Tibial artery (tissue), 4 donors: ENCODE measurements at regions not wholly inside any gene's neighbourhood (a gene's known extent, or its start where the extent isn't known, plus 50 kb on each side); places are given as distances from the start of the nearest gene placed in this dataset.

Experiments used
- DNase-seq, 2 donors: peaks; one replicate each; pipeline ENCODE4 v3.0.0-alpha.2; 2019
- H3K27ac ChIP-seq, 2 donors: fragments of 200-600 bp; sonication (generic) in 1 of 2; 1 replicate in 1 of 2; 2 replicates in 1 of 2; pipeline ENCODE4 v1.5.1; 2018 to 2019; ENCODE audit warnings: mild to moderate bottlenecking in 1 of 2
- H3K27me3 ChIP-seq, 2 donors: fragments of 200-600 bp; sonication (generic) in 1 of 2; one replicate each; pipeline versions ENCODE4 v1.5.1 to v1.6.0; 2016 to 2019
- H3K36me3 ChIP-seq, 3 donors: fragments of 200-600 bp; sonication (generic) in 2 of 3; one replicate each; pipeline ENCODE4 v1.5.1; 2016 to 2019; ENCODE audit warnings: mild to moderate bottlenecking in 2 of 3
- H3K4me1 ChIP-seq, 4 donors: fragments of 200-600 bp; sonication (generic) in 2 of 4; 1 replicate in 3 of 4; 2 replicates in 1 of 4; pipeline ENCODE4 v1.5.1; 2016 to 2019
- H3K4me3 ChIP-seq, 2 donors: fragments of 200-600 bp; sonication (generic) in 1 of 2; 1 replicate in 1 of 2; 2 replicates in 1 of 2; pipeline ENCODE4 v1.5.1; 2018 to 2019; ENCODE audit warnings: mild to moderate bottlenecking in 2 of 2
- H3K9me3 ChIP-seq, 3 donors: fragments of 200-600 bp; sonication (generic) in 1 of 3; one replicate each; pipeline ENCODE4 v1.5.1; 2016 to 2019
- CTCF ChIP-seq, 2 experiments: fragments of 200-600 bp in 1 of 2; fragments of 450-650 bp in 1 of 2; IDR thresholded peaks; one replicate each; pipeline ENCODE4 v1.5.1; 2017 to 2019; ENCODE audit warnings: antibody characterized with exemption in 2 of 2, mild to moderate bottlenecking in 1 of 2, moderate library complexity in 1 of 2
- intact Hi-C: fragments of 100-400 bp; cut with DNase I; formaldehyde crosslinking; loops from one replicate; pipeline ENCODE4 v1.15.0; 2023; ENCODE audit warnings: low total_unique reads

DNA sequence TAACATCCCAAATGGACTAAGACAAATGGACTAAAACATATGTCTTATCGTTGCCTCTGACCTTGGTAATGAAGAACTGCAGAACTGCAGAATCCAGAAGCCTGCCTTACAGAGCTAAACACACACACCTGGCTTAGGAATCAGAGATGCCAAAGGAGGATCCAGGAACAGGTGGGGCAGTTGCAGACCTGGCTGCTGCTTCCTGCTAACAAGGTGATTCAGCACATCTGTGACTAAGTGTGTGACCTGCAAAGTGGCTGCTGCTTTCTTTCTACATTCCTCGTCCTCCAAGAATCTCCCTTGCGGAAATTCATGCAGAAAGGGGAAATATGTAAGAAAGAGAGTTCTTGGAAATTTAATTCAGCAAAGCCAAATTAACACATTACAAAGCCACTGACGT lies 96.8 kb upstream of the NLGN4X start:
- TF ChIP-seq CTCF (IDR thresholded peaks at IDR 0.05) = no peak
- no peak for DNase-seq
- intact Hi-C loops = no loop called here
- no peaks in the 10 kb centered on the region for H3K36me3 ChIP-seq
- H3K27me3 ChIP-seq = no peaks in the 10 kb centered on the region
- H3K27ac ChIP-seq = no peak overlapping the region
- H3K9me3 ChIP-seq = peaks cover 0 to 4% (median 0%) of the 10 kb centered on the region in 3 donors
- H3K4me3 ChIP-seq = no peak overlapping the region
- no peaks in the 10 kb centered on the region for H3K4me1 ChIP-seq

DNA sequence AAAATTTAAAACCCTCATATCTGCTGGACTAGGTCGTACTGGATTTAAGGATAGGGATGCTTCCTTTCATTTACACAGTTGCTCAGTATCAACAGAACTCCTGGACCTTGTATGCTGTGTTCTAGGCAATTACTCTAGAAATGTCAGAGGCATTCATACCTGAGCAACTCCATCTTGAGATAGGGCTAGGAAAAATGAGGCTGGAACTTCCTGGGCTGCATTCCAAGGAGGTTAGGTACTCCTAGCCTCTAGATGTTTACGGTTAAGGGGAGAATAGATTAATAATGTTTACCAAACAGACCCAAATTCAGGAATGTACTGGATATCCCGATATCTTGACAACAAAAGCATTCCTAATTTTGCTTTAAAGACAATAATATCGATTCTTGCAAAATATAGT lies 84.7 kb upstream of the NLGN4X start:
- H3K27me3 ChIP-seq = no peaks in the 10 kb centered on the region
- H3K4me3 ChIP-seq = no peak overlapping the region
- no peak overlapping the region for H3K27ac ChIP-seq
- DNase-seq = no peak
- no peak for TF ChIP-seq CTCF (IDR thresholded peaks at IDR 0.05)
- H3K36me3 ChIP-seq = no peaks in the 10 kb centered on the region
- intact Hi-C loops = no loop called here
- no peaks in the 10 kb centered on the region for H3K9me3 ChIP-seq
- no peaks in the 10 kb centered on the region for H3K4me1 ChIP-seq

- no peak for TF ChIP-seq CTCF (IDR thresholded peaks at IDR 0.05)
- DNase-seq = no peak
- Histone ChIP-seq H3K27me3 (no peaks in the 10 kb centered on the region), H3K4me3 (no peak overlapping the region), H3K4me1 (no peaks in the 10 kb centered on the region), H3K27ac (no peak overlapping the region), H3K9me3 (no peaks in the 10 kb centered on the region), H3K36me3 (no peaks in the 10 kb centered on the region)
- intact Hi-C loops = no loop called here
These were observed 82.9 kb upstream of the NLGN4X start for GRCh38 chrX:6311540-6311939.

- Histone ChIP-seq H3K36me3 (no peaks in the 10 kb centered on the region), H3K27me3 (no peaks in the 10 kb centered on the region), H3K27ac (no peak overlapping the region), H3K4me3 (no peak overlapping the region), H3K9me3 (no peaks in the 10 kb centered on the region), H3K4me1 (no peaks in the 10 kb centered on the region)
- intact Hi-C loops = no loop called here
- DNase-seq = no peak
- no peak for TF ChIP-seq CTCF (IDR thresholded peaks at IDR 0.05)
These were observed 78.5 kb upstream of the NLGN4X start for GRCh38 chrX:6307156-6307555.

GRCh38 chrX:6299724-6300123 lies 71.1 kb upstream of the NLGN4X start:
- no peak for TF ChIP-seq CTCF (IDR thresholded peaks at IDR 0.05)
- DNase-seq = no peak
- Histone ChIP-seq H3K9me3 (no peaks in the 10 kb centered on the region), H3K27ac (no peak overlapping the region), H3K36me3 (no peaks in the 10 kb centered on the region), H3K27me3 (no peaks in the 10 kb centered on the region), H3K4me1 (no peaks in the 10 kb centered on the region), H3K4me3 (no peak overlapping the region)
- intact Hi-C loops = no loop called here

GRCh38 chrX:6293716-6294115 lies 65.0 kb upstream of the NLGN4X start:
- intact Hi-C loops = no loop called here
- no peak overlapping the region for H3K4me3 ChIP-seq
- no peak for DNase-seq

More at GRCh38 chrX:6293716-6294115, 65.0 kb upstream of the NLGN4X start:
- Histone ChIP-seq H3K36me3 (no peaks in the 10 kb centered on the region), H3K27me3 (no peaks in the 10 kb centered on the region), H3K9me3 (no peaks in the 10 kb centered on the region), H3K27ac (no peak overlapping the region), H3K4me1 (no peaks in the 10 kb centered on the region)
- TF ChIP-seq CTCF (IDR thresholded peaks at IDR 0.05) = no peak
